HG02938 (cell line): ENCODE measurements at regions not wholly inside any gene's neighbourhood (a gene's known extent, or its start where the extent isn't known, plus 50 kb on each side); places are given as distances from the start of the nearest gene placed in this dataset.
A peak's percentile ranks its signal among the peaks of the same experiment; 100 is the strongest.

Experiments used
- ATAC-seq: cut with Tn5 transposase; IDR thresholded peaks from one replicate; pipeline ENCODE4 v1.9.1; 2021; ENCODE audit warnings: mild to moderate bottlenecking, moderate library complexity; ENCODE audit not compliant: unreplicated experiment

- no peak for ATAC-seq
These were observed 165.7 kb upstream of the STXBP6 start for GRCh38 chr14:25215607-25216006.

GRCh38 chr14:25197885-25198284 lies 147.9 kb upstream of the STXBP6 start:
- ATAC-seq: no peak

DNA sequence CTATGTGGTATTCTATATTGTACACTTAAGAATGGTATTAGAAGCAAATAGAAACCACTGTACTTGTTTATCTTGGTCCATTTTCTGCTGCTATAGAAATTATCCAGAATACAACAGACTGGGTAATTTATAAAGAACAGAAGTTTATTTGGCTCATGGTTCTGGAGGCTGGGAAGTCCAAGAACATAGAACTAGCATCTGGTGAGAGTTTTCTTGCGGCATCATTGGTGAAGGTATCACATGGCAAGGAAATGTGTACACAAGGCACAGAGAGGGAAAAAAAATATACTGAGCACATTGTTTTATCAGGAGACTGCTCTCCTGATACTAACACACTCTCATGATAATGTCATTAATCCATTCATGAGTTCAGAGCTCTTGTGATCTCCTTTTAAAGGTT lies 130.3 kb upstream of the STXBP6 start:
- ATAC-seq: no peak

GRCh38 chr14:25178255-25178654 lies 128.3 kb upstream of the STXBP6 start:
- no peak for ATAC-seq

- no peak for ATAC-seq
These were observed 101.2 kb upstream of the STXBP6 start for GRCh38 chr14:25150934-25151790.

GRCh38 chr14:25150401-25150800 lies 100.5 kb upstream of the STXBP6 start:
- ATAC-seq: no peak

DNA sequence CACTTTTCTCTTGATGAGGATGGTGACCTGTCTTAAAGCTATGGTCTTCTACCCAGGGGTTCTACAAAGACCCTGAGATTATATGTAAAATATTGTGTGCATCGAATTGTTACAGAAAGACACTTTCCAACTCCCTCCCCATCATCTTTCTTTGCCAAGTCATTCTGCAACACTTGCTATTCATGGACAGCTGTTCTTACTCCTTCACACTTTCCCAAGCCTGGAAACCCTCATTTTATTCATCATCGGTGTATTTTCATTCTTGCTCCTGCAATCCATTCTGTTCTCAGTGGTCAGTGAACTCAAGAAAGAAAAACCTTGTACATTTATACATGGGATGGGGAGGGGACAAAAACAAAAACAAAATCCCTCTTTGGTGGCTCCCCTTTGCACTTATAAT lies 90.5 kb upstream of the STXBP6 start:
- ATAC-seq: no peak

GRCh38 chr14:25136811-25137210 lies 86.9 kb upstream of the STXBP6 start:
- no peak for ATAC-seq

DNA sequence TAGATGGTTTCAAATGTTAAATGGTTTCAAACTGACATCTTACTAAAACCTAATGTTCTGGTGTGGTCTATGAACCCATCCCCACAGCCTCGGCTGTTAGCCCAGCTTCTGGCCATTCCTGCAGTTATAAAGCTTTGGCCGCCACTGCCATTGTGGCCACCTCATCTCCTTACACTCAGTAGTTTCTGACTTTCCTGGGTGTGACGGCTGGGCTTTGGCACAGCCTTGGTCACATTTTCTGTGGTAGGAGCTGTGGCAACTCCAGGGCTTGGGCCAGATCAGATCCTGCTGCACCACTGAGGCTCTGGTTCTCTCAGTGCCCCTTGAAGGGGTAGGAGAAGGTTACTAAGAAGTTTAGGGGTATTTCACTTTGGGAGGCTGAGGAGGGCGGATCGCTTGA lies 84.2 kb upstream of the STXBP6 start:
- no peak for ATAC-seq

- ATAC-seq: peak; percentile 92
These were observed 82.9 kb upstream of the STXBP6 start for GRCh38 chr14:25132732-25133422.

DNA sequence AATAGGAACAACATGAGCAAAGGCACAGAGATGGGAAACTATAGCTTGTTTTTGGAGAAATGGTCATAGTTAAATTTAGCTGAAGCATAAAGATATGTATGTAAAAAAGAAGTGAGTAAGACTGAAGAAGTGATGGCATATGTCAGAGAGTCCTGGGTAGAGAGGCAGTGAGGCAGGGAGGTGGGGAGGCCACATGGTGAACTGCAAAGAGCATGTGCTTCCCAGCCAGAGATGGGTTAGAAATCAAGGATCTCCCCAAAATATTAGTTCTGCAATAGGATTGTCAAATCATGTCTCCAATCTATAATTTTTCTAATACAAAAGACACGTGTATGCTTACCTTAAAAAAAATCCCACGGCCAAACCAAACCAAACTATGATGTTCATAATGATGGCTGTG lies 82.1 kb upstream of the STXBP6 start:
- ATAC-seq: no peak

GRCh38 chr14:25122843-25123242 lies 72.9 kb upstream of the STXBP6 start:
- no peak for ATAC-seq

DNA sequence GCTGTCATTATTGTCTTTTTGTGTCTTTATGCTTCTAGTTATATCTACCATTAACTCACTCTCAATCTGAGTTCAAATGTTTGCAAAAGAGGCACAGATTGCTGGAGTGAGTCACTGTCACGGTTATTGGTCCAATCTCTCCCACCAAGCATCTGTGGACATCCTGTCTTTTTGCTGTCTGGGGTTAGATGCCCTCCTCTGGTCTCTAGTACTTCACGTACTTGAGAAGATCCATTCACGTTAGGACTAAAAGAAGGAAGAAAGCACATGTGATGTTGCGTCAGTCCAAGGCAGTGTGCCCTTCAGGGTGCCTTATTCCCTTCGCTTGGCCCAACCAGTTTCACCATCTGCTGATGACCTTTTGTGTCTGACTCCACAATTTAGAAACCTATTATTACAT lies 72.3 kb upstream of the STXBP6 start:
- ATAC-seq: no peak

DNA sequence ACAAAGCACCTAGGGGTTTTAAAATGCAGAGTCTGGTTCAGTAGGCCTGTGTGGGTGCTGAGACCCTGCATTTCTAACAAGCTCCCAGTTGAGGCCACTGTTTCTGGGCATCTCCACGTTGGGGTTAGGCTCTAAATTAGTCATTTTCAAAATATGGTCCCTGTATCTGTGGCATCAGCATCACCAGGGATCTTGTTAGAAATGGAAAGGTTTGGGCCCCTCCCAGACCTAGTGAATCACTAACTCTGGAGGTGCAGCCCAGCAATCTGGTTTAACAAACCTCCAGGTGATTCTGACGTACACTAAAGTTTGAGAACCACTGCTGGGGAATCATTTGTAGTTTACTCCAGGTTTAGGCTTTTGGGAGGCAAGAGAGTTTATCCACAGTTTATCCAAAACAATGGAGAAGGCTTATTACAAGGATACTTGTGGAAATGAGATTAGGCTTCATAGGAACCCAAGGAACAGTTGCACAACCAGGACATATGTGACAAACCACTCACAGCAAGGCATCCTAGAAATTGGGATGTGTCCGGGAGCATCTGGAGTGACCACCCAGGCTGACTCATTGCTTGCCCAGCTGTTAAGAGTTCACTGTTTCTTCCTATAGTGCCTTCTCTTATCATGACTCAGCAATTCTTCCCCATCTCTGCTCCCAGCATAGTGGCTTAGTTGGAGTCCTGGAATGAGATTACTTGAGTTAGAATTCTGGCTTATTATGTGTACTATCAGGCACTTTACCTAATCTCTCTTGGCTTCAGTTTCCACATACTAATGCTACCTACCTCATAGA lies 71.6 kb upstream of the STXBP6 start:
- ATAC-seq: no peak

DNA sequence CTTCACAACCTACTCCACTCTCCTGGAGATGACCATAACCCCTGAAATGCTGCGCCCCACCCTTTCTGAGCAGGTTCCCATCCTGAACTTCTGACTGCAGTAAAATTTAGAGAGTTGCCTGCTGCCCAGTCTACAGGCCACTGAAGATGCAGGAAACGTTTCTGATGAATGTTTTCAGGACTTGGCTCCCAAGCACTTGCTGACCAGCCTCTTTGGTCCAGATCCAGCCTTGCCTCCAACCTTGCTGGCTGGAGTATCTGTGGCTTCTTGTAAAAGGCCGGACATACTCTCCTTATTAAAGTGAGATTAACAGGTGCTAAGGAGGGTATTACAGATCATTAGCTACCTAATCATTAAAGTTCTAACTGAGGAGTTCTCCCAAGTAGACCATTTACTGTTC lies 70.3 kb upstream of the STXBP6 start:
- no peak for ATAC-seq

DNA sequence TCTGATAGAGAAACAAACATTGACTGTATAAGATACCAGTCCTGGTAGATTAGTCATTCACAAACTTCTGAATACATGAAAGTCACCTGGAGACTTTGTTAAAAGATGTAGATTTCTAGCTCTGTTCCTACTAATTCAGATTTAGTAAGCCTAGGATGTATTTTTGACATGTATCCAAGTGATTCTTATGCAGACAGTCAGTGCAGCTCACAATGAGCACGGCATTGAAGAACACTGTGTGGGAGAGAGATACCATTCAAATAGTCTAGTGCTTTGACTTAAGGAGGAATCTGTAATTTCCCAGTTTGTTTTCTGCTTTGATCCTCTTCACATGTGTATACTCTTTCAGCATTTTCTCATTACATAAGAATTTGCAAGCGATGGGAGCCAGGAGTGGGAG lies 68.7 kb upstream of the STXBP6 start:
- ATAC-seq: no peak

DNA sequence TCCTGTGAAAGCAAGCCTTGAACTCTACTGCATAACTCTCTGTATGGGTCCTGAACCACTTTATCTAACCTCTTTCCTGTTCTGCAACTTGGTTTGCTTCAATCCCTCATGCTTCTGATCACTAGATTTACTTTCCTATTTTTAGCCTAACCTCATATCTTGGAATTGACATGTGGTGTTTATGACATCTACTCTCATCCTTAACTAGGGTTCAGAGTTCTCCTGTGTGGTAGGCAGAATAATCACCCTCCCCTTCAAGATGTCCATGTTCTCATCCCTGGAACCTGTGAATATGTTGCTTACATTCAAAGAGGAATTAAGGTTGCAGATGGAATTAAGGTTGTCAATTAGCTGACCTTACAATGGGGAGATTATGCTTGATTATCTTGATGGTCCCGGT lies 67.4 kb upstream of the STXBP6 start:
- no peak for ATAC-seq

GRCh38 chr14:25116607-25117006 lies 66.7 kb upstream of the STXBP6 start:
- no peak for ATAC-seq

DNA sequence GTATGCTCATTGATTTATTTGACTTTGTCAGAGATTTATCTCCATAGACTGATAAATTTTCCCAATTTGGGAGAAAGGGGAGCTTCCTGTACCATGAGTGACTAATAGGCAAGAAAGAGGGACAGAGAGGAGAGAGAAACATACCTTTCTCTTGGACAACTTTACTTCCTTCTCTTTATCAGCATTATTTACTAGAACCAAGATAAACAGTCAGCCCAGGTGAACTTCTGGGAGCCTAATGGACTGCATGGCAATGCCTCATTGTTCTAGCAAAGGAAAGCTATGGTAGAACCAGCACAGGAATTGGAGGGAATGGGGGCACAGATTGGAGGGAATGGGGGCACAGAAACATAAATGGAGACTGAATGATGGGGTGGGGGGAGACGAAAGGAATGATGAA lies 63.4 kb upstream of the STXBP6 start:
- no peak for ATAC-seq

DNA sequence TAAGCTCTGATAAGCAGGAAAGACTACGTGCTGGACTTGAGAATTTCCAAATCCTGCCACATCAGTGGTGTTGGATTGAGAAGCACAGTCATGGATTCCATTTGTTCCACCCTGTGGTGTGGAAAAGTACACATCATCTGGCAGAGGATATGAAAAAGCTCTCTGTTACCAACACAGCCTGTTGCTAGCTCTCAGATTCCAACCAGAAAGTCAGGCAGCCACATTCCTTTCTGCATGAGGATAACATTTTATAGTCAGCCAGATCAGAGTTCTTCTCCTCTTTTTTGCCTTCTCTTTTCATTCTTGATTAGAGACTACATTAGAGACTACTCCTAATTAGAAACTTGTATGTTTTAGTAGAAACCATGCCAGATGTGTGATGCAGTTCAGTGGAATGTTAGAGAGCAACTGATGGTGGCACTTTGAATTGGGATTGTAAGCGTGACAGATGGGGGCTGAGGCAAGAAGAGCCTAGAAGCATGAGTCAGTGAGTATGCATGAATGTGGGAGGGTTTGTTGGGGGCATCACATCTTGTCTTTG lies 61.2 kb upstream of the STXBP6 start:
- ATAC-seq: no peak

DNA sequence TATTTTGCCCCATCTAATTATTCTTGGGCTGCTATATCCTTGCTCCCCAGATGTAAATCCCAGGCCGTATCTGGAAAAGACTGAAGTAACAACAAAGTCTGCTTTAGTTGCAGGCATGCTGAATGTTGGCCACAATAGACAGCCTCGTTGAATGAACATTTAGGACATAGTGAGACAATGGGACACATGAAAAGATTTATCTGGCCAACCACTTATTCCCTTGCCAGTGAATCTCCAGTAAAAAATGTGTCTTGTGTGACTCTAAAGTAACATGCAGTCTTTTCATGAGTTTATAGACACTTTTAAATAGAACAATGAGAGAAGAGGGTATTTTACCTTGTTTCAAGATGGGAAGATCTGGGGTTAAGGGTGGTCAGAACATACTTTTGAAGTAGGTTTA lies 60.2 kb upstream of the STXBP6 start:
- no peak for ATAC-seq
